GM18511 (cell line): ENCODE measurements at regions not wholly inside any gene's neighbourhood (a gene's known extent, or its start where the extent isn't known, plus 50 kb on each side); places are given as distances from the start of the nearest gene placed in this dataset.

ENCODE experiments used
- ATAC-seq: cut with Tn5 transposase; IDR thresholded peaks from one replicate; pipeline ENCODE4 v1.9.1; 2021; ENCODE audit warnings: mild to moderate bottlenecking, moderate library complexity; ENCODE audit not compliant: unreplicated experiment

- ATAC-seq = no peak
Observed at GRCh38 chr7:131276748-131277147, 50.9 kb upstream of the MKLN1 start.
